ENCODE measurements at regions not wholly inside any gene's neighbourhood (a gene's known extent, or its start where the extent isn't known, plus 50 kb on each side); places are given as distances from the start of the nearest gene placed in this dataset.
"Not testable (repeated sequence)": the region's sequence is repeated elsewhere in the genome, so short reads cannot be mapped to it uniquely, and the experiment has no call there.

DNA sequence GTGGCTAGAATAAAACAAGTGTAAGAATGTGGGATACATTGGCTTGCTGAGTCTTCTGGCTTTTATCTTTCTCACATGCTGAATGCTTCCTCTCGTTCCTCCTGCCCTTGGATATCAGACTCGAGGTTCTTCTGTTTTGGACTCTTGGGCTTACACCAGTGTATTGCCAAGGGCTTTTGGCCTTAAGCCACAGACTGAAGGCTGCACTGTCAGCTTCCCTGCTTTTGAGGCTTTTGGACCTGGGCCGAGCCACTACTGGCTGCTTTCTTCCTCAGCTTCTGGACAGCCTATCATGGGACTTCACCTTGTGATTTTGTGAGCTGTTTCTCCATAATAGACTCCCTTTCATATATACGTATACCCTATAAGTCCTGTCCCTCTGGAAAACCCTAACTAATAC is 300.9 kb upstream of the STXBP6 start:
- Mint-ChIP-seq H3K36me3 (ENCODE audit: low read depth) (no peaks in the 10 kb centered on the region), H3K9me3 (peaks cover 1% of the 10 kb centered on the region), H3K27me3 (no peaks in the 10 kb centered on the region), H3K4me1 (ENCODE audit: low read depth) (no peaks in the 10 kb centered on the region), H3K27ac (no peak overlapping the region), H3K4me3 (no peak overlapping the region)
- TF ChIP-seq, protein P1, sequence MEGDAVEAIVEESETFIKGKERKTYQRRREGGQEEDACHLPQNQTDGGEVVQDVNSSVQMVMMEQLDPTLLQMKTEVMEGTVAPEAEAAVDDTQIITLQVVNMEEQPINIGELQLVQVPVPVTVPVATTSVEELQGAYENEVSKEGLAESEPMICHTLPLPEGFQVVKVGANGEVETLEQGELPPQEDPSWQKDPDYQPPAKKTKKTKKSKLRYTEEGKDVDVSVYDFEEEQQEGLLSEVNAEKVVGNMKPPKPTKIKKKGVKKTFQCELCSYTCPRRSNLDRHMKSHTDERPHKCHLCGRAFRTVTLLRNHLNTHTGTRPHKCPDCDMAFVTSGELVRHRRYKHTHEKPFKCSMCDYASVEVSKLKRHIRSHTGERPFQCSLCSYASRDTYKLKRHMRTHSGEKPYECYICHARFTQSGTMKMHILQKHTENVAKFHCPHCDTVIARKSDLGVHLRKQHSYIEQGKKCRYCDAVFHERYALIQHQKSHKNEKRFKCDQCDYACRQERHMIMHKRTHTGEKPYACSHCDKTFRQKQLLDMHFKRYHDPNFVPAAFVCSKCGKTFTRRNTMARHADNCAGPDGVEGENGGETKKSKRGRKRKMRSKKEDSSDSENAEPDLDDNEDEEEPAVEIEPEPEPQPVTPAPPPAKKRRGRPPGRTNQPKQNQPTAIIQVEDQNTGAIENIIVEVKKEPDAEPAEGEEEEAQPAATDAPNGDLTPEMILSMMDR (IDR thresholded peaks at IDR 0.05), result no peak
- ChIA-PET CTCF (interaction anchor here (1.4 kb wide), 1 partner anchor 50 kb away, joined by 4 read pairs; no protein-coding TSS in a partner anchor), POLR2A (no interaction called here)
- ATAC-seq, result no peak
- intact Hi-C loops (cut with micrococcal nuclease), result no loop called here
- no peak for DNase-seq

DNA sequence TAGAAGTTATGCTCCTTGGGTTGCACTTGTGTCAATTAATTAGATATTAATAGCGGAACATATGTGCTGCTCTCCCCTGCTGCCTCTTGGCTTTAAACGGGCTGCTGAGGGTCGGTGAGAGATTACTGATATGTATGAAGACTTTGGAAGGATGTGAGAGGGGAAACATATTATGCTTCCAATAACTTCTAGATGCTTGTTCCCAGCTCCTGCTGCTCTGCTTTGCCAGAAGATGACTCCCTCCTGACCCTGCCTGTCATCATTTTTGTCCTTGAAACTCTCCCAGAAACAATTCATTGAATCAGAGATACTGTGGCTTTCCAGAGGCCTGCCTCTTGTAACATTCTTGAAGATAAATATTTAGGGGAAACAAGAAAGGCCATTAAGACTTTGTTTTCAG is 300.1 kb upstream of the STXBP6 start:
- TF ChIP-seq, protein P1 (IDR thresholded peaks at IDR 0.05), result no peak
- Mint-ChIP-seq H3K9me3 (peaks cover 4% of the 10 kb centered on the region), H3K4me3 (no peak overlapping the region), H3K36me3 (ENCODE audit: low read depth) (no peaks in the 10 kb centered on the region), H3K27me3 (no peaks in the 10 kb centered on the region), H3K4me1 (ENCODE audit: low read depth) (no peaks in the 10 kb centered on the region), H3K27ac (no peak overlapping the region)
- ChIA-PET CTCF (no interaction called here), POLR2A (no interaction called here)
- intact Hi-C loops (cut with micrococcal nuclease), result no loop called here
- ATAC-seq (no peak), DNase-seq (no peak)

DNA sequence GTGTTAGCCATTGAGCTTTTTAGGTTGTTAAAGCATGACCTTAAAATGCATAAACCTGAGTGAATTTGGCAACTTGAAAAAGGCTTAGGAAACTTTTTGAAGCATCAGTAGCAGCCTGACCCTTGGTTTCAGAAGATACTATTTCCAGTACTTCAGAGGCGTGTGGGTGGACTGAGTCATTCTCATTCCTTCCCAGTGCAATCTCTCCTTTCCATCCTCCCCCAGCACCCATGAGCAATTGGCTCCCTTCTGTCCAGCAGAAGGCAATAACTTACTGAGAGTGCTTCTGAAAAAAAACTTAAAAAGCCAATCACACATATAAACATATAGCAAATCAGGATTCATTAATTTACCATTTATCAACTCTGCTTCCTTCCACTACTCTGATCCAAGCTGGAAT is 299.3 kb upstream of the STXBP6 start:
- ATAC-seq, result no peak
- intact Hi-C loops (cut with micrococcal nuclease), result no loop called here
- CTCF ChIA-PET, result no interaction called here
- H3K36me3 Mint-ChIP-seq (ENCODE audit: low read depth), result no peaks in the 10 kb centered on the region
- TF ChIP-seq, protein P1 (IDR thresholded peaks at IDR 0.05), result no peak
- no peaks in the 10 kb centered on the region for H3K4me1 Mint-ChIP-seq (ENCODE audit: low read depth)
- no peak overlapping the region for H3K27ac Mint-ChIP-seq
- H3K27me3 Mint-ChIP-seq, result no peaks in the 10 kb centered on the region
- H3K4me3 Mint-ChIP-seq, result no peak overlapping the region
- DNase-seq, result peak; percentile 3
- H3K9me3 Mint-ChIP-seq, result peaks cover 8% of the 10 kb centered on the region
- POLR2A ChIA-PET, result no interaction called here

DNA sequence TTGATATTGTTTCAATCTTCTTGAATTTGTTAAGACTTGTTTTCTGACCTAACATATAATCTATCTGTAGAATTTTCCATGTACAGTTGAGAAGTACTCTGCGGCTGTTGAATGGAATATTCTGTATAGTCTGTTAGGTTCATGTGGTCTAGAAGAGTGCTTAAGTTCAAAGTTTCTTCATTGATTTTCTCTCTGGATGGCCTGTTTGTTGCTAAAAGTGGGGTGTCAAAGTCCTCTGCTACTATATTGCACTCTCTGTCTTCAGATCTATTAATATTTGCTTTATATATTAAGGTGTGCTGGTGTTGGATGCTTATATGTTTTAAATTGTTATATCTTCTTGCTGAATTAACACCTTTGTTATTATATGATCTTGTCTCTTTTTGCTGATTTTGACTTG is 290.9 kb upstream of the STXBP6 start:
- H3K27me3 Mint-ChIP-seq, result no peaks in the 10 kb centered on the region
- H3K36me3 Mint-ChIP-seq (ENCODE audit: low read depth), result no peaks in the 10 kb centered on the region
- no peak for DNase-seq
- intact Hi-C loops (cut with micrococcal nuclease), result no loop called here
- TF ChIP-seq, protein P1 (IDR thresholded peaks at IDR 0.05), result no peak
- no peak overlapping the region for H3K4me3 Mint-ChIP-seq
- peaks cover 22% of the 10 kb centered on the region for H3K9me3 Mint-ChIP-seq
- ChIA-PET POLR2A (no interaction called here), CTCF (no interaction called here)
- no peak for ATAC-seq
- H3K27ac Mint-ChIP-seq, result no peak overlapping the region
- H3K4me1 Mint-ChIP-seq (ENCODE audit: low read depth), result no peaks in the 10 kb centered on the region

DNA sequence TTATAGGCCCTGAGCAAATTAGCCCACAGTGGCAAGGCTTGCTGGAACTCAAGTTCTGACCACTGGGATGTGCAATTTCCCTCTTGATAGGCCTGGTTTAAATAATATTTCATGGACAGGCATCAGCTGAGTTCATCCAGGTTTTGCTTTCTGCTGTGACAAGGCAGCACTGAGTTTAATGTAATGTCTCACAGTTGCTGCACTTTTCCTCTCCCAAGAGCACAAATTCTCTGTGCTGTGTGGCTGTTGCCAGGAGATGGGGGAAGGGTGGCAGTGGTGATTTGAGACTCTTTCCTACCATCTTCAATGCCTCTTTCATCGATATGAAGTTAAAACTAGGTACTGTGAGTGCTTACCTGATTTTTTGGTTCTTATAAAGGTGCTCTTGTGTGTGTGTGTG is 272.8 kb upstream of the STXBP6 start:
- POLR2A ChIA-PET, result no interaction called here
- intact Hi-C loops (cut with micrococcal nuclease), result no loop called here
- no peaks in the 10 kb centered on the region for H3K36me3 Mint-ChIP-seq (ENCODE audit: low read depth)
- ATAC-seq (no peak), DNase-seq (no peak)
- H3K9me3 Mint-ChIP-seq, result peaks cover 1% of the 10 kb centered on the region
- H3K27me3 Mint-ChIP-seq, result peaks cover under 1% of the 10 kb centered on the region
- CTCF ChIA-PET, result no interaction called here
- H3K4me1 Mint-ChIP-seq (ENCODE audit: low read depth), result no peaks in the 10 kb centered on the region
- TF ChIP-seq, protein P1 (IDR thresholded peaks at IDR 0.05), result no peak
- no peak overlapping the region for H3K4me3 Mint-ChIP-seq
- no peak overlapping the region for H3K27ac Mint-ChIP-seq

DNA sequence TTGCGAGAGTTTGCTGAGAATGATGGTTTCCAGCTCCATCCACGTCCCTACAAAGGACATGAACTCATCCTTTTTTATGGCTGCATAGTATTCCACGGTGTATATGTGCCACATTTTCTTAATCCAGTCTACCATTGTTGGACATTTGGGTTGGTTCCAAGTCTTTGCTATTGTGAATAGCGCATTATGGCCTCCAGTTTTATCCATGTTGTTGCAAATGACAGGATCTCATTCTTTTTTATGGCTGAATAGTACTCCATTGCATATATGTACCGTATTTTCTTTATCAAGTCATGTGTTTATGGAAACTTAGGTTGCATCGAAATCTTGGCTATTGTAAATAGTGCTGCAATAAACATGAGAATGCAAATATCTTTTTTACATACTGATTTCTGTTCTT is 266.1 kb upstream of the STXBP6 start:
- DNase-seq; H3K27ac Mint-ChIP-seq; H3K27me3 Mint-ChIP-seq; H3K36me3 Mint-ChIP-seq (ENCODE audit: low read depth); POLR2A ChIA-PET; H3K4me3 Mint-ChIP-seq; ATAC-seq; intact Hi-C loops (cut with micrococcal nuclease); H3K4me1 Mint-ChIP-seq (ENCODE audit: low read depth); CTCF ChIA-PET; H3K9me3 Mint-ChIP-seq: not testable (repeated sequence)
